HG03159 (cell line): ENCODE measurements at regions not wholly inside any gene's neighbourhood (a gene's known extent, or its start where the extent isn't known, plus 50 kb on each side); places are given as distances from the start of the nearest gene placed in this dataset.
A peak's percentile ranks its signal among the peaks of the same experiment; 100 is the strongest.

Experiments
- ATAC-seq: cut with Tn5 transposase; IDR thresholded peaks from one replicate; pipeline ENCODE4 v1.9.1; 2021; ENCODE audit warnings: mild to moderate bottlenecking, moderate library complexity; ENCODE audit not compliant: unreplicated experiment

- ATAC-seq, result peak; percentile 60
Observed at GRCh38 chr4:121277194-121278105, 103.4 kb downstream of the QRFPR start.

GRCh38 chr4:121273191-121273590, 107.6 kb downstream of the QRFPR start:
- ATAC-seq, result no peak

- ATAC-seq, result peak; percentile 82
Observed at GRCh38 chr4:121272526-121272925, 108.3 kb downstream of the QRFPR start.

GRCh38 chr4:121270389-121270788, 106.3 kb upstream of the TNIP3 start:
- no peak for ATAC-seq

GRCh38 chr4:121269001-121269400, 104.9 kb upstream of the TNIP3 start:
- ATAC-seq, result no peak

GRCh38 chr4:121266982-121267381, 102.9 kb upstream of the TNIP3 start:
- no peak for ATAC-seq

- ATAC-seq, result no peak
Observed at GRCh38 chr4:121256887-121257466, 92.9 kb upstream of the TNIP3 start.

- ATAC-seq, result peak; percentile 99
Observed at GRCh38 chr4:121255986-121256750, 92.0 kb upstream of the TNIP3 start.

GRCh38 chr4:121253961-121254360, 89.8 kb upstream of the TNIP3 start:
- no peak for ATAC-seq

GRCh38 chr4:121252224-121252806, 88.2 kb upstream of the TNIP3 start:
- no peak for ATAC-seq

- no peak for ATAC-seq
Observed at GRCh38 chr4:121248747-121249146, 84.6 kb upstream of the TNIP3 start.

GRCh38 chr4:121246698-121247097, 82.6 kb upstream of the TNIP3 start:
- no peak for ATAC-seq

GRCh38 chr4:121243485-121243884, 79.4 kb upstream of the TNIP3 start:
- ATAC-seq, result no peak

GRCh38 chr4:121242188-121242750, 78.1 kb upstream of the TNIP3 start:
- ATAC-seq, result no peak

- ATAC-seq, result no peak
Observed at GRCh38 chr4:121239951-121240350, 75.8 kb upstream of the TNIP3 start.

GRCh38 chr4:121238461-121238860, 74.3 kb upstream of the TNIP3 start:
- ATAC-seq, result no peak

GRCh38 chr4:121237069-121237399, 72.9 kb upstream of the TNIP3 start:
- no peak for ATAC-seq

- no peak for ATAC-seq
Observed at GRCh38 chr4:121236353-121237068, 72.4 kb upstream of the TNIP3 start.

GRCh38 chr4:121233982-121234381, 69.9 kb upstream of the TNIP3 start:
- no peak for ATAC-seq

- ATAC-seq, result no peak
Observed at GRCh38 chr4:121229993-121230392, 65.9 kb upstream of the TNIP3 start.
